K562 (cell line): ENCODE measurements at regions not wholly inside any gene's neighbourhood (a gene's known extent, or its start where the extent isn't known, plus 50 kb on each side); places are given as distances from the start of the nearest gene placed in this dataset.

Source experiments
- CAMTA2 ChIP-seq: fragments of 250-450 bp; sonication (Bioruptor Pico); conservative IDR thresholded peaks from 2 replicates; pipeline ENCODE4 v1.5.1; 2022
- HDGF ChIP-seq: fragments of 450-650 bp; IDR thresholded peaks from 2 replicates; pipeline ENCODE4 v1.6.1; 2016
- HSF4 ChIP-seq: fragments of 250-450 bp; sonication (Bioruptor Pico); IDR thresholded peaks from 2 replicates; pipeline ENCODE4 v2.1.2; 2022; ENCODE audit warnings: mild to moderate bottlenecking, moderate library complexity, borderline replicate concordance
- NCOA1 ChIP-seq: fragments of 450-650 bp; IDR thresholded peaks from 2 replicates; pipeline ENCODE4 v1.6.1; 2016; ENCODE audit warnings: low read depth
- ZC3H4 ChIP-seq: sonication (generic); formaldehyde crosslinking; IDR thresholded peaks from 2 replicates; pipeline ENCODE4 v1.9.0; 2021; ENCODE audit warnings: missing genetic modification reagents, borderline replicate concordance
- ZNF217 ChIP-seq: sonication (generic); formaldehyde crosslinking; IDR thresholded peaks from 2 replicates; pipeline ENCODE4 v1.8.0; 2022; ENCODE audit warnings: mild to moderate bottlenecking, missing genetic modification reagents
- ZNF592 ChIP-seq: fragments of 450-650 bp; IDR thresholded peaks from 2 replicates; pipeline ENCODE4 v1.6.1; 2017; ENCODE audit warnings: antibody characterized with exemption, mild to moderate bottlenecking
- ZNF785 ChIP-seq: fragments of 250-450 bp; sonication (Bioruptor Pico); IDR thresholded peaks from 2 replicates; pipeline ENCODE4 v1.4.0; 2020; ENCODE audit warnings: mild to moderate bottlenecking
- TF ChIP-seq, protein P1 (sequence below): sonication (generic); formaldehyde crosslinking; IDR thresholded peaks from 2 replicates; pipeline ENCODE4 v1.8.0; 2023; ENCODE audit warnings: missing genetic modification reagents, mild to moderate bottlenecking, borderline replicate concordance
- TF ChIP-seq, protein P2 (sequence below): sonication (generic); formaldehyde crosslinking; IDR thresholded peaks from 2 replicates; pipeline ENCODE4 v1.8.1; 2022; ENCODE audit warnings: missing genetic modification reagents
- TF ChIP-seq, protein P3 (sequence below), 2 experiments: fragments of 150-350 bp in 1 of 2; IDR thresholded peaks; 2 replicates each; pipeline ENCODE4 v1.6.1; 2012 to 2016; ENCODE audit warnings: low read depth in 2 of 2, low read length in 2 of 2, mild to moderate bottlenecking in 1 of 2, moderate library complexity in 1 of 2

DNA sequence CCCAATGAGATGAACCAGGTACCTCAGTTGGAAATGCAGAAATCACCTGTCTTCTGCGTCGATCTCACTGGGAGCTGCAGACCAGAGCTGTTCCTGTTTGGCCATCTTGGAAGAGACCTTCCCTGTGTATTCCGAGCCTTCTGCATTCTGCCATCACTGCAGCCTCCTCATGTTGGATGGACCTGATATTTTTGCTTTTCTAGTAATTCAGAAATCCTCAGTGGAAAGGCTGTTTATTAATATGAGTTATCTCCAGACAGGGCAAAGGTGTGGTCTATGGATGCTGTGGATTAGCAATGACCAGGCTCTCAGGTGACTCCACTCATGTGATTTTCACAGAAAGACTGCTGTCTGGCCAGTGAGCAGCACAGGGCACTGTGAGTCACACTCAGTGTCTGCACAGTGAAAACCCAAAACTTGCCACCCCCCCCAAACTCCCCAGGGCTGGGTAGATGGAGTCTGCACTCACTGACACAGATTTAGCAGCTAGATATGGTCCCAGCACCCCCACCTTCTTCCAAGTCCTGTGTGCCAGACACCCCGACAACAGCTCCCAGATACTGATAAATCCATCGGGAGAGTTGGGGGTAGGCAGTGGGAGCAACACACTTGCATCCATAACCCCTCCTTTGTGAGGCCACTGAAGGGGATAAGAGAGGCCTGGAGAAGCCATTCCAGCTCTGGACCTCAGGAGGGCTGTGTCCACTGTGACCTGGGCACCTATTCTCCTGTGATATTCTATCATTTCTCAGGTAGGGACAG lies 75.2 kb upstream of the TOP3B start (continued):
- TF ChIP-seq, protein P1, sequence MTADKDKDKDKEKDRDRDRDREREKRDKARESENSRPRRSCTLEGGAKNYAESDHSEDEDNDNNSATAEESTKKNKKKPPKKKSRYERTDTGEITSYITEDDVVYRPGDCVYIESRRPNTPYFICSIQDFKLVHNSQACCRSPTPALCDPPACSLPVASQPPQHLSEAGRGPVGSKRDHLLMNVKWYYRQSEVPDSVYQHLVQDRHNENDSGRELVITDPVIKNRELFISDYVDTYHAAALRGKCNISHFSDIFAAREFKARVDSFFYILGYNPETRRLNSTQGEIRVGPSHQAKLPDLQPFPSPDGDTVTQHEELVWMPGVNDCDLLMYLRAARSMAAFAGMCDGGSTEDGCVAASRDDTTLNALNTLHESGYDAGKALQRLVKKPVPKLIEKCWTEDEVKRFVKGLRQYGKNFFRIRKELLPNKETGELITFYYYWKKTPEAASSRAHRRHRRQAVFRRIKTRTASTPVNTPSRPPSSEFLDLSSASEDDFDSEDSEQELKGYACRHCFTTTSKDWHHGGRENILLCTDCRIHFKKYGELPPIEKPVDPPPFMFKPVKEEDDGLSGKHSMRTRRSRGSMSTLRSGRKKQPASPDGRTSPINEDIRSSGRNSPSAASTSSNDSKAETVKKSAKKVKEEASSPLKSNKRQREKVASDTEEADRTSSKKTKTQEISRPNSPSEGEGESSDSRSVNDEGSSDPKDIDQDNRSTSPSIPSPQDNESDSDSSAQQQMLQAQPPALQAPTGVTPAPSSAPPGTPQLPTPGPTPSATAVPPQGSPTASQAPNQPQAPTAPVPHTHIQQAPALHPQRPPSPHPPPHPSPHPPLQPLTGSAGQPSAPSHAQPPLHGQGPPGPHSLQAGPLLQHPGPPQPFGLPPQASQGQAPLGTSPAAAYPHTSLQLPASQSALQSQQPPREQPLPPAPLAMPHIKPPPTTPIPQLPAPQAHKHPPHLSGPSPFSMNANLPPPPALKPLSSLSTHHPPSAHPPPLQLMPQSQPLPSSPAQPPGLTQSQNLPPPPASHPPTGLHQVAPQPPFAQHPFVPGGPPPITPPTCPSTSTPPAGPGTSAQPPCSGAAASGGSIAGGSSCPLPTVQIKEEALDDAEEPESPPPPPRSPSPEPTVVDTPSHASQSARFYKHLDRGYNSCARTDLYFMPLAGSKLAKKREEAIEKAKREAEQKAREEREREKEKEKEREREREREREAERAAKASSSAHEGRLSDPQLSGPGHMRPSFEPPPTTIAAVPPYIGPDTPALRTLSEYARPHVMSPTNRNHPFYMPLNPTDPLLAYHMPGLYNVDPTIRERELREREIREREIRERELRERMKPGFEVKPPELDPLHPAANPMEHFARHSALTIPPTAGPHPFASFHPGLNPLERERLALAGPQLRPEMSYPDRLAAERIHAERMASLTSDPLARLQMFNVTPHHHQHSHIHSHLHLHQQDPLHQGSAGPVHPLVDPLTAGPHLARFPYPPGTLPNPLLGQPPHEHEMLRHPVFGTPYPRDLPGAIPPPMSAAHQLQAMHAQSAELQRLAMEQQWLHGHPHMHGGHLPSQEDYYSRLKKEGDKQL (CRISPR knock-in tag), result 0 out of 2 replicates have a peak, but pooled peaks have one; percentile 1
- TF ChIP-seq, protein P2, sequence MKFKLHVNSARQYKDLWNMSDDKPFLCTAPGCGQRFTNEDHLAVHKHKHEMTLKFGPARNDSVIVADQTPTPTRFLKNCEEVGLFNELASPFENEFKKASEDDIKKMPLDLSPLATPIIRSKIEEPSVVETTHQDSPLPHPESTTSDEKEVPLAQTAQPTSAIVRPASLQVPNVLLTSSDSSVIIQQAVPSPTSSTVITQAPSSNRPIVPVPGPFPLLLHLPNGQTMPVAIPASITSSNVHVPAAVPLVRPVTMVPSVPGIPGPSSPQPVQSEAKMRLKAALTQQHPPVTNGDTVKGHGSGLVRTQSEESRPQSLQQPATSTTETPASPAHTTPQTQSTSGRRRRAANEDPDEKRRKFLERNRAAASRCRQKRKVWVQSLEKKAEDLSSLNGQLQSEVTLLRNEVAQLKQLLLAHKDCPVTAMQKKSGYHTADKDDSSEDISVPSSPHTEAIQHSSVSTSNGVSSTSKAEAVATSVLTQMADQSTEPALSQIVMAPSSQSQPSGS (CRISPR knock-in tag), result no peak
- TF ChIP-seq ZNF592, result no peak
- no peak for TF ChIP-seq HDGF
- 0 out of 2 replicates have a peak, but pooled peaks have one; percentile 41 for TF ChIP-seq ZC3H4 (CRISPR knock-in tag)
- TF ChIP-seq NCOA1, result no peak
- TF ChIP-seq CAMTA2, result no peak
- TF ChIP-seq, protein P3, sequence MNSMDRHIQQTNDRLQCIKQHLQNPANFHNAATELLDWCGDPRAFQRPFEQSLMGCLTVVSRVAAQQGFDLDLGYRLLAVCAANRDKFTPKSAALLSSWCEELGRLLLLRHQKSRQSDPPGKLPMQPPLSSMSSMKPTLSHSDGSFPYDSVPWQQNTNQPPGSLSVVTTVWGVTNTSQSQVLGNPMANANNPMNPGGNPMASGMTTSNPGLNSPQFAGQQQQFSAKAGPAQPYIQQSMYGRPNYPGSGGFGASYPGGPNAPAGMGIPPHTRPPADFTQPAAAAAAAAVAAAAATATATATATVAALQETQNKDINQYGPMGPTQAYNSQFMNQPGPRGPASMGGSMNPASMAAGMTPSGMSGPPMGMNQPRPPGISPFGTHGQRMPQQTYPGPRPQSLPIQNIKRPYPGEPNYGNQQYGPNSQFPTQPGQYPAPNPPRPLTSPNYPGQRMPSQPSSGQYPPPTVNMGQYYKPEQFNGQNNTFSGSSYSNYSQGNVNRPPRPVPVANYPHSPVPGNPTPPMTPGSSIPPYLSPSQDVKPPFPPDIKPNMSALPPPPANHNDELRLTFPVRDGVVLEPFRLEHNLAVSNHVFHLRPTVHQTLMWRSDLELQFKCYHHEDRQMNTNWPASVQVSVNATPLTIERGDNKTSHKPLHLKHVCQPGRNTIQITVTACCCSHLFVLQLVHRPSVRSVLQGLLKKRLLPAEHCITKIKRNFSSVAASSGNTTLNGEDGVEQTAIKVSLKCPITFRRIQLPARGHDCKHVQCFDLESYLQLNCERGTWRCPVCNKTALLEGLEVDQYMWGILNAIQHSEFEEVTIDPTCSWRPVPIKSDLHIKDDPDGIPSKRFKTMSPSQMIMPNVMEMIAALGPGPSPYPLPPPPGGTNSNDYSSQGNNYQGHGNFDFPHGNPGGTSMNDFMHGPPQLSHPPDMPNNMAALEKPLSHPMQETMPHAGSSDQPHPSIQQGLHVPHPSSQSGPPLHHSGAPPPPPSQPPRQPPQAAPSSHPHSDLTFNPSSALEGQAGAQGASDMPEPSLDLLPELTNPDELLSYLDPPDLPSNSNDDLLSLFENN (IDR thresholded peaks at IDR 0.05; ENCODE audit: low read depth in 2 of 2, low read length in 2 of 2), result no peak
- no peak for TF ChIP-seq HSF4 (CRISPR knock-in tag)
- no peak for TF ChIP-seq ZNF785 (CRISPR knock-in tag)
- TF ChIP-seq ZNF217 (CRISPR knock-in tag), result no peak
